ENCODE measurements at regions not wholly inside any gene's neighbourhood (a gene's known extent, or its start where the extent isn't known, plus 50 kb on each side); places are given as distances from the start of the nearest gene placed in this dataset.

GRCh38 chr2:18395555-18395954 lies 164.9 kb downstream of the RDH14 start:
- H2BK20ac ChIP-seq (ENCODE audit: low read depth, low read length), result no peak overlapping the region
- H2BK5ac ChIP-seq (ENCODE audit: low read depth, low read length, poor library complexity, severe bottlenecking), result no peak overlapping the region
- H3K9me3 ChIP-seq (ENCODE audit: control insufficient read depth, insufficient read depth, low read length), result no peaks in the 10 kb centered on the region
- H3K4me3 ChIP-seq (ENCODE audit: insufficient read depth, low read depth, low read length), result no peak overlapping the region
- no peaks in the 10 kb centered on the region for H3K36me3 ChIP-seq (ENCODE audit: control insufficient read depth, insufficient read depth, low read length)
- dilution Hi-C loops (cut with HindIII; ENCODE audit: low sequenced_read_pairs, unreplicated experiment) (no loop called here), in situ Hi-C loops (cut with MboI; ENCODE audit: low sequenced_read_pairs) (no loop called here), intact Hi-C loops (cut with micrococcal nuclease) (no loop called here)
- no peak overlapping the region for H3K14ac ChIP-seq (replicated peaks; ENCODE audit: low read depth, low read length)
- no peak overlapping the region for H2BK15ac ChIP-seq (ENCODE audit: low read depth, low read length)
- no peak overlapping the region for H2AK9ac ChIP-seq (replicated peaks; ENCODE audit: low read depth, low read length, poor library complexity)
- H4K20me1 ChIP-seq (ENCODE audit: insufficient read depth, low read length), result no peaks in the 10 kb centered on the region
- no peak overlapping the region for H3K23ac ChIP-seq (ENCODE audit: low read depth, low read length)
- no CpG with 5 or more reads among the region's 5 CpGs for WGBS, 2 experiments (ENCODE audit: extremely low coverage in 2 of 2, insufficient read length in 1 of 2)
- no TSS peak for BruUV-seq (replicated peaks)
- TF ChIP-seq MXI1 (IDR thresholded peaks at IDR 0.05; ENCODE audit: borderline replicate concordance, low read depth, low read length) (no peak), USF2 (IDR thresholded peaks at IDR 0.05; ENCODE audit: low read depth, low read length) (no peak), BHLHE40 (IDR thresholded peaks at IDR 0.05; ENCODE audit: low read depth, low read length) (no peak), SMC3 (IDR thresholded peaks at IDR 0.05; ENCODE audit: low read depth, low read length) (no peak), MAZ (IDR thresholded peaks at IDR 0.05; ENCODE audit: borderline replicate concordance, low read depth, low read length) (no peak), NFE2L2 (IDR thresholded peaks at IDR 0.05; ENCODE audit: low read depth, low read length) (no peak), POLR2A (IDR thresholded peaks at IDR 0.05; ENCODE audit: low read depth, low read length) (no peak)
- ChIA-PET POLR2A (ENCODE audit: unreplicated experiment) (no interaction called here), CTCF (no interaction called here)
- H2BK120ac ChIP-seq (ENCODE audit: low read depth, low read length), result no peak overlapping the region
- H3K27me3 ChIP-seq (ENCODE audit: control insufficient read depth, insufficient read depth, low read length), result no peaks in the 10 kb centered on the region
- H3K9ac ChIP-seq (ENCODE audit: low read depth, low read length), result no peak overlapping the region
- H3K4me1 ChIP-seq (ENCODE audit: control insufficient read depth, insufficient read depth, low read length), result no peaks in the 10 kb centered on the region
- H3K18ac ChIP-seq (ENCODE audit: low read depth, low read length), result no peak overlapping the region
- no peak overlapping the region for H2AK5ac ChIP-seq (ENCODE audit: low read depth, low read length)
- no peak for DNase-seq
- no peaks in the 10 kb centered on the region for H3K9me1 ChIP-seq (ENCODE audit: insufficient read depth, low read length)
- H3K27ac ChIP-seq (ENCODE audit: insufficient read depth, low read length), result no peak overlapping the region
- H4K91ac ChIP-seq (ENCODE audit: insufficient read depth, low read depth, low read length), result no peak overlapping the region
- ATAC-seq (ENCODE audit: low read depth), result no peak
- no peak overlapping the region for H3K4me2 ChIP-seq (ENCODE audit: low read depth, low read length)
- no peaks in the 10 kb centered on the region for H3K79me1 ChIP-seq (ENCODE audit: low read depth in 1 of 2, low read length in 2 of 2)
- no peak overlapping the region for H2AFZ ChIP-seq (replicated peaks; ENCODE audit: low read length, poor library complexity)
- H3K4ac ChIP-seq (ENCODE audit: low read depth, low read length), result no peak overlapping the region
- no peak overlapping the region for H3K56ac ChIP-seq (ENCODE audit: extremely low read depth, insufficient read depth, low read length)
- no peak overlapping the region for H4K5ac ChIP-seq (ENCODE audit: low read depth, low read length)
- no peak overlapping the region for H4K8ac ChIP-seq (ENCODE audit: low read depth in 2 of 2, low read length in 2 of 2)

Measured in IMR-90 (cell line).